Hepatocyte (in vitro differentiated cells): ENCODE measurements at regions not wholly inside any gene's neighbourhood (a gene's known extent, or its start where the extent isn't known, plus 50 kb on each side); places are given as distances from the start of the nearest gene placed in this dataset.

Experiments
- EZH2 ChIP-seq: fragments of 200-600 bp; sonication (generic); IDR thresholded peaks from 2 replicates; pipeline ENCODE4 v1.6.1; 2016; ENCODE audit warnings: antibody characterized with exemption, mild to moderate bottlenecking, borderline replicate concordance
- TF ChIP-seq, protein P1 (sequence below): fragments of 200-600 bp; sonication (generic); IDR thresholded peaks from 2 replicates; pipeline ENCODE4 v1.5.1; 2016; ENCODE audit warnings: antibody characterized with exemption, mild to moderate bottlenecking; ENCODE audit not compliant: poor library complexity

DNA sequence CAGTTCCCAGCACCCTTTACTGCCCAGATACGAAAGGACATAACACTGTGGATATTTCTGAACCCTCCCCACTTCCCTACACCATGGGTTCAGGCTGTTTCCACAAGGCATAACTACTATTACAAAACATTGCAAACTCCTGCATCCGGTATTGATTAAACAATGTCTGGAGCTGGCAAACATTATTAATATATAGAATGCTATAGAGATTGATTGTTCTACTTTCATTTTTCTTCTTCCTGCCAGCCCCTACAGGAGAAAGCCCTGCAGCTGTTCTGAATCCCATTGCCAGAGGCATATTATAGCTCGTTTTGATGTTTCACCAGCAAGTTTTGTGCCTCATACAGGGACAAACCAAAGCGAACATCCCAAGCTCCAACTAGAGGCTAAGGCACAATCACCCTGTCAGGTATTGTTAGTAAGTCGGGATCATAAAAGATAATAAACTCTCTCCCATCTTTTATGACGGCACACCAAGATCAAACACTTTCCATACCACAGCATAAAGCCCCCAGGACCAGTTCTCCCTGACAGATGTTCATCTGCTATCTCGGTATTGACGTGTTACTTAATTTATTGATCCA is 331.1 kb upstream of the NT5E start:
- TF ChIP-seq EZH2 = no peak
- TF ChIP-seq, protein P1, sequence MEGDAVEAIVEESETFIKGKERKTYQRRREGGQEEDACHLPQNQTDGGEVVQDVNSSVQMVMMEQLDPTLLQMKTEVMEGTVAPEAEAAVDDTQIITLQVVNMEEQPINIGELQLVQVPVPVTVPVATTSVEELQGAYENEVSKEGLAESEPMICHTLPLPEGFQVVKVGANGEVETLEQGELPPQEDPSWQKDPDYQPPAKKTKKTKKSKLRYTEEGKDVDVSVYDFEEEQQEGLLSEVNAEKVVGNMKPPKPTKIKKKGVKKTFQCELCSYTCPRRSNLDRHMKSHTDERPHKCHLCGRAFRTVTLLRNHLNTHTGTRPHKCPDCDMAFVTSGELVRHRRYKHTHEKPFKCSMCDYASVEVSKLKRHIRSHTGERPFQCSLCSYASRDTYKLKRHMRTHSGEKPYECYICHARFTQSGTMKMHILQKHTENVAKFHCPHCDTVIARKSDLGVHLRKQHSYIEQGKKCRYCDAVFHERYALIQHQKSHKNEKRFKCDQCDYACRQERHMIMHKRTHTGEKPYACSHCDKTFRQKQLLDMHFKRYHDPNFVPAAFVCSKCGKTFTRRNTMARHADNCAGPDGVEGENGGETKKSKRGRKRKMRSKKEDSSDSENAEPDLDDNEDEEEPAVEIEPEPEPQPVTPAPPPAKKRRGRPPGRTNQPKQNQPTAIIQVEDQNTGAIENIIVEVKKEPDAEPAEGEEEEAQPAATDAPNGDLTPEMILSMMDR = no peak
